ENCODE measurements at regions not wholly inside any gene's neighbourhood (a gene's known extent, or its start where the extent isn't known, plus 50 kb on each side); places are given as distances from the start of the nearest gene placed in this dataset.
A peak's percentile ranks its signal among the peaks of the same experiment; 100 is the strongest.

GRCh38 chr7:156432018-156432417 is 208.6 kb upstream of the RNF32 start:
- no peak overlapping the region for H3K4me3 ChIP-seq (ENCODE audit: low read depth, low read length)
- in situ Hi-C loops (cut with HindIII; ENCODE audit: low sequenced_read_pairs): no loop called here
- TF ChIP-seq, protein P1, sequence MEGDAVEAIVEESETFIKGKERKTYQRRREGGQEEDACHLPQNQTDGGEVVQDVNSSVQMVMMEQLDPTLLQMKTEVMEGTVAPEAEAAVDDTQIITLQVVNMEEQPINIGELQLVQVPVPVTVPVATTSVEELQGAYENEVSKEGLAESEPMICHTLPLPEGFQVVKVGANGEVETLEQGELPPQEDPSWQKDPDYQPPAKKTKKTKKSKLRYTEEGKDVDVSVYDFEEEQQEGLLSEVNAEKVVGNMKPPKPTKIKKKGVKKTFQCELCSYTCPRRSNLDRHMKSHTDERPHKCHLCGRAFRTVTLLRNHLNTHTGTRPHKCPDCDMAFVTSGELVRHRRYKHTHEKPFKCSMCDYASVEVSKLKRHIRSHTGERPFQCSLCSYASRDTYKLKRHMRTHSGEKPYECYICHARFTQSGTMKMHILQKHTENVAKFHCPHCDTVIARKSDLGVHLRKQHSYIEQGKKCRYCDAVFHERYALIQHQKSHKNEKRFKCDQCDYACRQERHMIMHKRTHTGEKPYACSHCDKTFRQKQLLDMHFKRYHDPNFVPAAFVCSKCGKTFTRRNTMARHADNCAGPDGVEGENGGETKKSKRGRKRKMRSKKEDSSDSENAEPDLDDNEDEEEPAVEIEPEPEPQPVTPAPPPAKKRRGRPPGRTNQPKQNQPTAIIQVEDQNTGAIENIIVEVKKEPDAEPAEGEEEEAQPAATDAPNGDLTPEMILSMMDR (IDR thresholded peaks at IDR 0.05; ENCODE audit: low read depth, low read length, missing control alignments): no peak
- DNase-seq (ENCODE audit: low read depth): no peak

- TF ChIP-seq, protein P1 (IDR thresholded peaks at IDR 0.05; ENCODE audit: low read depth, low read length, missing control alignments): no peak
- in situ Hi-C loops (cut with HindIII; ENCODE audit: low sequenced_read_pairs): no loop called here
Observed at GRCh38 chr7:156430109-156430508, 210.5 kb upstream of the RNF32 start.

GRCh38 chr7:156429514-156429913 is 211.1 kb upstream of the RNF32 start:
- in situ Hi-C loops (cut with HindIII; ENCODE audit: low sequenced_read_pairs): no loop called here
- H3K4me3 ChIP-seq (ENCODE audit: low read depth, low read length): no peak overlapping the region
- DNase-seq (ENCODE audit: low read depth): no peak
- TF ChIP-seq, protein P1 (IDR thresholded peaks at IDR 0.05; ENCODE audit: low read depth, low read length, missing control alignments): no peak

More at GRCh38 chr7:156430109-156430508, 210.5 kb upstream of the RNF32 start:
- no peak for DNase-seq (ENCODE audit: low read depth)
- no peak overlapping the region for H3K4me3 ChIP-seq (ENCODE audit: low read depth, low read length)

- H3K4me3 ChIP-seq (ENCODE audit: low read depth, low read length): no peak overlapping the region
- peak; percentile 11 for DNase-seq (ENCODE audit: low read depth)
- in situ Hi-C loops (cut with HindIII; ENCODE audit: low sequenced_read_pairs): no loop called here
- TF ChIP-seq, protein P1 (IDR thresholded peaks at IDR 0.05; ENCODE audit: low read depth, low read length, missing control alignments): no peak
Observed at GRCh38 chr7:156423876-156424275, 216.7 kb upstream of the RNF32 start.

DNA sequence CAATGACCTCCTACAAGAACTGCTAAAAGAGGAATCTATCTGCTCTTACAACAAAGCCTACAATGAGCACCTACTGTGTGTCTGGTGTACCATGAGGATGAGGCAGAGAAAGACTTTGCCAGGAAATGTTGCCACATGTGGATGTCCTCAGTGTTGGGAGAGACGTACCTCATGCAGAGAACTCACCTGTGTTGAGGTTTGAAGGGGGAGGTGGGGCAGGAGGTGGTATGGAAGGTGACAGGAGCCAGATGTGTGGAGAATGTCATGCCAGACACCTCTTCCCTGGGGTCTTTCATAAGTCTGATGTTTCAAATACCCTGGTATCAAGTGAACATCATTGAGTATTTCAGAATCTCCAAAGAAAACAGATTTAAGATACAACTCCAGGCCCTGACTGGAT is 220.1 kb upstream of the RNF32 start:
- TF ChIP-seq, protein P1 (IDR thresholded peaks at IDR 0.05; ENCODE audit: low read depth, low read length, missing control alignments): no peak
- DNase-seq (ENCODE audit: low read depth): no peak
- in situ Hi-C loops (cut with HindIII; ENCODE audit: low sequenced_read_pairs): no loop called here
- no peak overlapping the region for H3K4me3 ChIP-seq (ENCODE audit: low read depth, low read length)

DNA sequence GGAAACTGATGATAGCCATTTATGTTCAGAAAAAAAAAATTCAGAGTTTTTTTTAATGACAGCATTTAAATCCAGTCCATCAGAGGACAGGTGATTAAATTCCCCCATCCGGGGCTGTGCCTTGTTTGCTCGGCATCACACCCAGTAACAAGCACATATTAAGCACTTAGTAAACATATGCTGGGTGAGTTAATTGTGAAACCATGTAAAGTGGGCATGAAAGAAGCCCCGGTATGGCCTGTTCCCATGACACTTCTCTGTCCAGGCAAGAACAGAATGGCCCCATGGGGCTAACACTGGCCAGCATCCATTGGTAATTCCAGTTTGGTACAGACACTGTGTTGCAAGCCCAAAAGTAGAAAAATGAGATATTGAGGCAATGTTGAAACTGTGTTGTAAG is 220.8 kb upstream of the RNF32 start:
- no peak for DNase-seq (ENCODE audit: low read depth)
- TF ChIP-seq, protein P1 (IDR thresholded peaks at IDR 0.05; ENCODE audit: low read depth, low read length, missing control alignments): no peak
- in situ Hi-C loops (cut with HindIII; ENCODE audit: low sequenced_read_pairs): no loop called here
- H3K4me3 ChIP-seq (ENCODE audit: low read depth, low read length): no peak overlapping the region

DNA sequence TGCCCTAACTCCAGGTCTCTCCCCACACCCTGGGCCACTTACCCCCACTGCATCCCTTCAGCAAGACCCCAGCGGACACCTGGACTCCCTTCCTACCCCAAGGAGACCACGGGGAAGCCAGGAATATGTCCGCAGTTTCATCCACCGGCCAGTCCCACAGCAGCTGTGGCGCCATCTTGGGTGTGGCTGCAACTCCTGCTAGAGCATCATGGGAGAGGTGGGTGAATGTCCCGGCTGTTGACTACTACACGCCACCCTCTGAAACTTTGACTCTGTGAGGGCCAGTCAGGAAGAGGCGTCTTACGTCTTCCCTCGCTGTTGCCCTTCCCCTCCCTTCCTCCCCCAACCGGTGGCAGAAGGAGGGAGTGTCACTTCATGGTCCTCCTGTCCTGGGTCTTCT is 238.3 kb upstream of the RNF32 start:
- no peak for DNase-seq (ENCODE audit: low read depth)
- no peak overlapping the region for H3K4me3 ChIP-seq (ENCODE audit: low read depth, low read length)
- TF ChIP-seq, protein P1 (IDR thresholded peaks at IDR 0.05; ENCODE audit: low read depth, low read length, missing control alignments): no peak
- in situ Hi-C loops (cut with HindIII; ENCODE audit: low sequenced_read_pairs): no loop called here

Measured in astrocyte of the cerebellum (primary cell).